ENCODE measurements at regions not wholly inside any gene's neighbourhood (a gene's known extent, or its start where the extent isn't known, plus 50 kb on each side); places are given as distances from the start of the nearest gene placed in this dataset.

DNA sequence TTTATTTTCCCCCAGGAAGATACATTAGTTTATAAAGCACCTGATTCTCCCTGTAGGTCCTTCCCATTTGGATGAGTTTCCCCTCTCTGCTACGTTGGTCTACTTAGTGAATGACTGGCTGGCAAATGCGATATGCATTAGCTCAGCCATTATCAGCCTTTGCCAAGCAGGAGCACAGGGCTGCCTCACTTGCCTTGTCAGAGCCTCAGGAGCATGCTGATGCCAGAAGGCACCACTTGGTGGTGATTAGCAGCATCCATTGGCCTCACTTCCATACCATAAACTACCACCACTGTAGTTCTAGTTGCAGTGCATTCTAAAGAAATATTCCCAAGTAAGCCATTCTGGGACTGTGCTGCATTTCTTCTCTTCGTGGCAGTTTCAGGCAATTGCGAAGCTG lies 442.8 kb upstream of the CHST9 start:
- no peak overlapping the region for H3K4me2 ChIP-seq (ENCODE audit: low read length)
- H3K9ac ChIP-seq = no peak overlapping the region
- no peak overlapping the region for H3K4me3 ChIP-seq (ENCODE audit: low read depth, low read length)
- no peak overlapping the region for H3K27ac ChIP-seq
- no peak overlapping the region for H2AFZ ChIP-seq
- no peaks in the 10 kb centered on the region for H3K36me3 ChIP-seq (ENCODE audit: control insufficient read depth, insufficient read depth, low read length)
- H3K79me2 ChIP-seq = no peaks in the 10 kb centered on the region
- no peaks in the 10 kb centered on the region for H3K4me1 ChIP-seq
- H3K9me3 ChIP-seq (ENCODE audit: control insufficient read depth, low read length) = no peaks in the 10 kb centered on the region
- TF ChIP-seq, protein P1, sequence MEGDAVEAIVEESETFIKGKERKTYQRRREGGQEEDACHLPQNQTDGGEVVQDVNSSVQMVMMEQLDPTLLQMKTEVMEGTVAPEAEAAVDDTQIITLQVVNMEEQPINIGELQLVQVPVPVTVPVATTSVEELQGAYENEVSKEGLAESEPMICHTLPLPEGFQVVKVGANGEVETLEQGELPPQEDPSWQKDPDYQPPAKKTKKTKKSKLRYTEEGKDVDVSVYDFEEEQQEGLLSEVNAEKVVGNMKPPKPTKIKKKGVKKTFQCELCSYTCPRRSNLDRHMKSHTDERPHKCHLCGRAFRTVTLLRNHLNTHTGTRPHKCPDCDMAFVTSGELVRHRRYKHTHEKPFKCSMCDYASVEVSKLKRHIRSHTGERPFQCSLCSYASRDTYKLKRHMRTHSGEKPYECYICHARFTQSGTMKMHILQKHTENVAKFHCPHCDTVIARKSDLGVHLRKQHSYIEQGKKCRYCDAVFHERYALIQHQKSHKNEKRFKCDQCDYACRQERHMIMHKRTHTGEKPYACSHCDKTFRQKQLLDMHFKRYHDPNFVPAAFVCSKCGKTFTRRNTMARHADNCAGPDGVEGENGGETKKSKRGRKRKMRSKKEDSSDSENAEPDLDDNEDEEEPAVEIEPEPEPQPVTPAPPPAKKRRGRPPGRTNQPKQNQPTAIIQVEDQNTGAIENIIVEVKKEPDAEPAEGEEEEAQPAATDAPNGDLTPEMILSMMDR (IDR thresholded peaks at IDR 0.05) = no peak
- H3K27me3 ChIP-seq (ENCODE audit: control insufficient read depth, insufficient read depth, low read length) = no peaks in the 10 kb centered on the region

DNA sequence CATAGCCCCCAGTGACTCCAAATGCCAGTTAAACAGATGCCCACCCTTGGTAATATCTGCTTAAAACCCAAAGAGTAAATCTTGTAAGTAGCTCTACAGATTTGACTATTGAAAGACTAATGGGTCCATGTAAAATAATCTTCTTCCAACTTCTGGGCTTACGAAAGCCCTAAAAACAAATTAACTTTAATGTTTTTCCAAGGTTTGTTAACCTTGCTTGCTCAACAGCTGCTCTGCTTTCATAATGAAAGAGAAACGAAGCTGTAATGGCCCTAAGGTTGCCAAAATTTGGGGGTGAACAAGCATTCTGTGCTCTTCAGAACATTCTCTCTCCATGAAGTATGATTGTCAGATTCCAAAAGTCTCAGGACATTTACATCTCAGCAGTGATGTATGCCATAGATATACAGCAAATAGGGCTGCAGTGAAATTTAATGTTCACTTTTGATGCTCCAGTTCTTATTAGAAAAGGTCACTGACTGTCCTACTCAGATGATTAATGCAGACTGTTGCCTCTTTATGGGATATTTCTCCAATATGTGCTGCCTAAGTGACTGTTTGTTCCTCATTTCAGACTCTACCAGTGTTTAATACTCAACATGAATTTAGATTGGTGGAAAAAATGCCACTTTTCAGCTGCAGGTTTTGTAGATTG lies 436.3 kb upstream of the CHST9 start:
- Histone ChIP-seq H3K27me3 (ENCODE audit: control insufficient read depth, insufficient read depth, low read length) (no peaks in the 10 kb centered on the region), H3K79me2 (no peaks in the 10 kb centered on the region), H2AFZ (no peak overlapping the region), H3K4me3 (ENCODE audit: low read depth, low read length) (no peak overlapping the region), H3K36me3 (ENCODE audit: control insufficient read depth, insufficient read depth, low read length) (no peaks in the 10 kb centered on the region), H3K4me1 (no peaks in the 10 kb centered on the region), H3K9me3 (ENCODE audit: control insufficient read depth, low read length) (no peaks in the 10 kb centered on the region), H3K9ac (no peak overlapping the region), H3K4me2 (ENCODE audit: low read length) (no peak overlapping the region), H3K27ac (no peak overlapping the region)
- TF ChIP-seq, protein P1 (IDR thresholded peaks at IDR 0.05) = no peak

DNA sequence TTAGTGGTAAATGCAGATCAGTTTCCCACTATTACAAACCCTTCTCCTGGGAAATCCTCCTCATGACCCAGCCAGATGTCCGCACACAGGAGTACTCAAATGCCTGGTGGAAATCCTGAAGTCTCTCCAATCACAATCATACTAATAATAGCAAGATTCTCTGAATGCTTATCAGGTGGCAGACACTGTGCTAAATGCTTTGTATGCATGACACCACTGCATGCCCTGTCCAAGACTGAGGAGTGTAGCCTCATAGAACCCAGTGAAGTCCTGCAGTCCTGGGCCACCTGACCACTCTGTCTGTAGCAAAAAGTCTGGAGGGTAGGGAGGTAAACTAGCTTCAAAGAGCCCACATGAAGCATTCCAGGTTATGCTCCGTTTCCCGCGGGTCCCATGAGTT lies 434.8 kb upstream of the CHST9 start:
- Histone ChIP-seq H3K27me3 (ENCODE audit: control insufficient read depth, insufficient read depth, low read length) (no peaks in the 10 kb centered on the region), H3K4me1 (no peaks in the 10 kb centered on the region), H3K9me3 (ENCODE audit: control insufficient read depth, low read length) (no peaks in the 10 kb centered on the region), H3K4me3 (ENCODE audit: low read depth, low read length) (no peak overlapping the region), H3K79me2 (no peaks in the 10 kb centered on the region), H3K4me2 (ENCODE audit: low read length) (no peak overlapping the region), H3K36me3 (ENCODE audit: control insufficient read depth, insufficient read depth, low read length) (no peaks in the 10 kb centered on the region), H2AFZ (no peak overlapping the region), H3K9ac (no peak overlapping the region), H3K27ac (no peak overlapping the region)
- TF ChIP-seq, protein P1 (IDR thresholded peaks at IDR 0.05) = no peak

DNA sequence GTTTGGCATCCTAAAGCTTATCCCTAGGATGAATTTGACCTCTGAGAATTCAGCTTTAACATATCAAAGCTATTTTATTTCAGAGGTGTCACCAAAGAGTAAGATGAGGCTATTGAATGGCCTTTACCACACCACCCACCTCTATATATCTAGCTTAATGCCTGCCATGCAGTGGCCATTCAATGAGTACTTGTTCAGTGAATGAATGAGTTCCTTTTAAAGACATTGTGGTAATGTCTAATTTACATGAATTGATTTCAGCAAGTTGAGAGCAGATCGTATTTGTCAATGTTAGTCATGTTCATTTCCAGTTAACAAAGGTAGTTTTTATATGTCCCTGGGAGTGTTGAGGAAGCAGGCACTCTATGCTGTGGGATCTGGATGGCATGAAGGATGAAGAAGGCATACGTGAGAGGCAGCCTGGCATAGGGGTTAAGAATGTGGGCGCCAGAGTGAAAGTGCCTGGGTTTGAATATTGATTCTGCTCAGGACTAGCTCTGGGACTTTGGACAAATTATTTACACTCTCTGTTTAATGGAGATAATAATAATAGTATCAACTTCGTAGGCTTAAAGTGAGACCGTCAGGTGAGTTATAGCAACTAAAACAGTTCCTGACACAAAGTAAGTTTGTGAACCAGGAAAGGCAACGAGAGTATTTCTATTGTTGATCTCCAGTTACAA lies 434.1 kb upstream of the CHST9 start:
- H3K79me2 ChIP-seq = no peaks in the 10 kb centered on the region
- no peak overlapping the region for H3K4me3 ChIP-seq (ENCODE audit: low read depth, low read length)
- H3K27me3 ChIP-seq (ENCODE audit: control insufficient read depth, insufficient read depth, low read length) = no peaks in the 10 kb centered on the region
- H3K4me1 ChIP-seq = no peaks in the 10 kb centered on the region
- no peak overlapping the region for H2AFZ ChIP-seq
- H3K36me3 ChIP-seq (ENCODE audit: control insufficient read depth, insufficient read depth, low read length) = no peaks in the 10 kb centered on the region
- no peak overlapping the region for H3K27ac ChIP-seq
- H3K9me3 ChIP-seq (ENCODE audit: control insufficient read depth, low read length) = no peaks in the 10 kb centered on the region
- no peak overlapping the region for H3K9ac ChIP-seq
- no peak overlapping the region for H3K4me2 ChIP-seq (ENCODE audit: low read length)
- TF ChIP-seq, protein P1 (IDR thresholded peaks at IDR 0.05) = no peak

DNA sequence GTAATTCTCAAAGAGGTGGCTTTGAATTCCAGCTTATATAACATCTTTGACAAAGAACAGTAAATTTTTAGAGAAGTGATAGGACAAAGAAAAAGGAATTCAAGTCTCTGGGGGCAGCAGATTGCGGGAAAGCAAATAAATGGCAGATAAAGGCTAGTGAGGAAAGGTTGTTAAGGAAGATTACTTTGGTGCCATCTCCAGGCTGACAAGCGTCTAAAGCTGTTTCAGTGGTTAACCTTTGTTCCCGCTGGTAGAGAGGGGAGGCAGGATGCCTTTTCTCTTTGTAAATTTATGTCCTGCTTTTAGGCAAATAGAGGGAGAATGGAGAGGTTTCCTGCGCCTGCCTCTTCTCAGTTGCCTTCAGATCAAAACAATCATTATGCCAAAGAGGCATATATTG lies 431.2 kb upstream of the CHST9 start:
- Histone ChIP-seq H3K36me3 (ENCODE audit: control insufficient read depth, insufficient read depth, low read length) (no peaks in the 10 kb centered on the region), H3K9me3 (ENCODE audit: control insufficient read depth, low read length) (no peaks in the 10 kb centered on the region), H3K79me2 (no peaks in the 10 kb centered on the region), H2AFZ (no peak overlapping the region), H3K27me3 (ENCODE audit: control insufficient read depth, insufficient read depth, low read length) (no peaks in the 10 kb centered on the region), H3K27ac (no peak overlapping the region), H3K4me1 (no peaks in the 10 kb centered on the region), H3K4me3 (ENCODE audit: low read depth, low read length) (no peak overlapping the region), H3K9ac (no peak overlapping the region), H3K4me2 (ENCODE audit: low read length) (no peak overlapping the region)
- TF ChIP-seq, protein P1 (IDR thresholded peaks at IDR 0.05) = no peak

Measured in parathyroid adenoma (tissue), 2 donors.